ENCODE measurements at regions not wholly inside any gene's neighbourhood (a gene's known extent, or its start where the extent isn't known, plus 50 kb on each side); places are given as distances from the start of the nearest gene placed in this dataset.

GRCh38 chr3:137420198-137420995, 343.7 kb upstream of the SOX14 start:
- Histone ChIP-seq H3K4me1 (no peaks in the 10 kb centered on the region), H3K36me3 (no peaks in the 10 kb centered on the region), H3K27ac (no peak overlapping the region), H3K4me3 (no peak overlapping the region), H3K9me3 (peaks cover 8 to 24% of the 10 kb centered on the region in 2 donors), H3K27me3 (no peaks in the 10 kb centered on the region)
- DNase-seq (ENCODE audit: low spot score in 2 of 2), result no peak
- no peak for TF ChIP-seq CTCF (IDR thresholded peaks at IDR 0.05)
- TF ChIP-seq POLR2AphosphoS5 (IDR thresholded peaks at IDR 0.05), result no peak
- TF ChIP-seq POLR2A (IDR thresholded peaks at IDR 0.05), result no peak
- intact Hi-C loops (cut with DNase I; ENCODE audit: low total_unique reads), result no loop called here

- Histone ChIP-seq H3K36me3 (no peaks in the 10 kb centered on the region), H3K9me3 (peaks cover 0 to 15% of the 10 kb centered on the region in 2 donors), H3K27ac (no peak overlapping the region), H3K27me3 (no peaks in the 10 kb centered on the region), H3K4me1 (no peaks in the 10 kb centered on the region), H3K4me3 (no peak overlapping the region)
- intact Hi-C loops (cut with DNase I; ENCODE audit: low total_unique reads), result no loop called here
- TF ChIP-seq POLR2AphosphoS5 (IDR thresholded peaks at IDR 0.05) (no peak), CTCF (IDR thresholded peaks at IDR 0.05) (no peak), POLR2A (IDR thresholded peaks at IDR 0.05) (no peak)
- DNase-seq (ENCODE audit: low spot score in 2 of 2), result no peak
Measured at GRCh38 chr3:137438561-137438960, 325.6 kb upstream of the SOX14 start.

GRCh38 chr3:137460944-137461343, 303.2 kb upstream of the SOX14 start:
- Histone ChIP-seq H3K27ac (no peak overlapping the region), H3K36me3 (no peaks in the 10 kb centered on the region), H3K4me3 (no peak overlapping the region), H3K9me3 (no peaks in the 10 kb centered on the region), H3K27me3 (no peaks in the 10 kb centered on the region), H3K4me1 (no peaks in the 10 kb centered on the region)
- no peak for DNase-seq (ENCODE audit: low spot score in 2 of 2)
- no peak for TF ChIP-seq POLR2AphosphoS5 (IDR thresholded peaks at IDR 0.05)
- TF ChIP-seq CTCF (IDR thresholded peaks at IDR 0.05), result no peak
- TF ChIP-seq POLR2A (IDR thresholded peaks at IDR 0.05), result no peak
- intact Hi-C loops (cut with DNase I; ENCODE audit: low total_unique reads), result no loop called here

- no peak for TF ChIP-seq CTCF (IDR thresholded peaks at IDR 0.05)
- TF ChIP-seq POLR2A (IDR thresholded peaks at IDR 0.05), result no peak
- TF ChIP-seq POLR2AphosphoS5 (IDR thresholded peaks at IDR 0.05), result no peak
- Histone ChIP-seq H3K36me3 (no peaks in the 10 kb centered on the region), H3K4me1 (no peaks in the 10 kb centered on the region), H3K27ac (no peak overlapping the region), H3K27me3 (no peaks in the 10 kb centered on the region), H3K4me3 (no peak overlapping the region), H3K9me3 (no peaks in the 10 kb centered on the region)
- no peak for DNase-seq (ENCODE audit: low spot score in 2 of 2)
- intact Hi-C loops (cut with DNase I; ENCODE audit: low total_unique reads), result no loop called here
Measured at GRCh38 chr3:137463131-137463530, 301.0 kb upstream of the SOX14 start.

- no peak for DNase-seq (ENCODE audit: low spot score in 2 of 2)
- intact Hi-C loops (cut with DNase I; ENCODE audit: low total_unique reads), result no loop called here
- Histone ChIP-seq H3K9me3 (no peaks in the 10 kb centered on the region), H3K4me1 (no peaks in the 10 kb centered on the region), H3K36me3 (no peaks in the 10 kb centered on the region), H3K4me3 (no peak overlapping the region), H3K27ac (no peak overlapping the region), H3K27me3 (no peaks in the 10 kb centered on the region)
- TF ChIP-seq POLR2A (IDR thresholded peaks at IDR 0.05) (no peak), CTCF (IDR thresholded peaks at IDR 0.05) (no peak), POLR2AphosphoS5 (IDR thresholded peaks at IDR 0.05) (no peak)
Measured at GRCh38 chr3:137464341-137464740, 299.8 kb upstream of the SOX14 start.
